HEK293 (cell line): ENCODE measurements at regions not wholly inside any gene's neighbourhood (a gene's known extent, or its start where the extent isn't known, plus 50 kb on each side); places are given as distances from the start of the nearest gene placed in this dataset.

Experiments used
- CTCF ChIA-PET: fragments of 350-600 bp; formaldehyde crosslinking; extraction: SDS; loops from one replicate; lab custom pipeline; 2021; ENCODE audit warnings: antibody characterized with exemption; lab: Yijun Ruan, JAX
- POLR2A ChIA-PET: fragments of 300-600 bp; formaldehyde crosslinking; extraction: SDS; loops from one replicate; lab custom pipeline; 2020; ENCODE audit warnings: antibody characterized with exemption, inconsistent platforms; lab: Yijun Ruan, JAX
- H3K27ac ChIP-seq: fragments of 200-500 bp; sonication (Bioruptor generic); 2 replicates; pipeline ENCODE4 v1.5.1; 2014; ENCODE audit warnings: low read depth, low read length, control low read depth, inconsistent platforms; ENCODE audit errors: extremely low read depth
- H3K36me3 ChIP-seq, 2 experiments: fragments of 200-500 bp in 1 of 2; sonication (Bioruptor generic) in 1 of 2; 1 replicate in 1 of 2; 2 replicates in 1 of 2; pipeline ENCODE4 v1.5.1; 2014 to 2017; ENCODE audit warnings: inconsistent platforms in 2 of 2, low read length in 2 of 2; ENCODE audit not compliant: control insufficient read depth in 2 of 2, insufficient read depth in 1 of 2
- H3K4me1 ChIP-seq: fragments of 200-500 bp; sonication (Bioruptor generic); 2 replicates; pipeline ENCODE4 v1.5.1; 2014; ENCODE audit warnings: mild to moderate bottlenecking, low read length, inconsistent platforms; ENCODE audit not compliant: control insufficient read depth, insufficient read depth
- H3K4me3 ChIP-seq: 2 replicates; pipeline ENCODE4 v1.5.1; 2011; ENCODE audit warnings: low read depth, mild to moderate bottlenecking, control low read depth, low read length, moderate library complexity
- H3K9me3 ChIP-seq: fragments of 200-500 bp; sonication (Bioruptor generic); 2 replicates; pipeline ENCODE4 v1.5.1; 2014; ENCODE audit warnings: low read depth, low read length, inconsistent platforms; ENCODE audit not compliant: control insufficient read depth, insufficient read depth
- MZF1 ChIP-seq: fragments of 450-650 bp; formaldehyde crosslinking; IDR thresholded peaks from 2 replicates; pipeline ENCODE4 v1.5.1; 2017; ENCODE audit warnings: missing biosample characterization, missing genetic modification characterization, borderline replicate concordance
- SCRT1 ChIP-seq: fragments of 450-650 bp; formaldehyde crosslinking; IDR thresholded peaks from 2 replicates; pipeline ENCODE4 v1.5.1; 2016; ENCODE audit warnings: missing biosample characterization, missing genetic modification characterization, borderline replicate concordance
- SP3 ChIP-seq: fragments of 450-650 bp; formaldehyde crosslinking; IDR thresholded peaks from 2 replicates; pipeline ENCODE4 v1.5.1; 2016; ENCODE audit warnings: missing biosample characterization, missing genetic modification characterization
- TRIM28 ChIP-seq: IDR thresholded peaks from 2 replicates; pipeline ENCODE4 v1.6.1; 2011; ENCODE audit warnings: low read length, control low read depth, borderline replicate concordance
- ZBTB1 ChIP-seq: fragments of 450-650 bp; formaldehyde crosslinking; IDR thresholded peaks from 2 replicates; pipeline ENCODE4 v1.5.1; 2016; ENCODE audit warnings: missing biosample characterization, missing genetic modification characterization
- ZBTB17 ChIP-seq: fragments of 450-650 bp; formaldehyde crosslinking; IDR thresholded peaks from 2 replicates; pipeline ENCODE4 v1.5.1; 2016; ENCODE audit warnings: missing biosample characterization, missing genetic modification characterization
- ZFP3 ChIP-seq: fragments of 450-650 bp; formaldehyde crosslinking; IDR thresholded peaks from 2 replicates; pipeline ENCODE4 v1.5.1; 2016; ENCODE audit warnings: low read depth, missing biosample characterization, missing genetic modification characterization
- ZNF19 ChIP-seq: fragments of 450-650 bp; formaldehyde crosslinking; IDR thresholded peaks from 2 replicates; pipeline ENCODE4; 2016; ENCODE audit warnings: missing biosample characterization, missing genetic modification characterization, low read depth
- ZNF324 ChIP-seq: fragments of 450-650 bp; formaldehyde crosslinking; IDR thresholded peaks from 2 replicates; pipeline ENCODE4 v1.5.1; 2016; ENCODE audit warnings: missing biosample characterization, missing genetic modification characterization
- ZNF341 ChIP-seq: fragments of 450-650 bp; formaldehyde crosslinking; IDR thresholded peaks from 2 replicates; pipeline ENCODE4; 2016; ENCODE audit warnings: low read depth, missing biosample characterization, missing genetic modification characterization
- ZNF394 ChIP-seq: fragments of 450-650 bp; formaldehyde crosslinking; IDR thresholded peaks from 2 replicates; pipeline ENCODE4 v1.5.1; 2016; ENCODE audit warnings: missing biosample characterization, missing genetic modification characterization, mild to moderate bottlenecking, moderate library complexity, borderline replicate concordance
- ZNF404 ChIP-seq: fragments of 450-650 bp; formaldehyde crosslinking; IDR thresholded peaks from 2 replicates; pipeline ENCODE4 v1.5.1; 2017; ENCODE audit warnings: missing biosample characterization, missing genetic modification characterization
- ZNF423 ChIP-seq: fragments of 450-650 bp; formaldehyde crosslinking; IDR thresholded peaks from 2 replicates; pipeline ENCODE4 v1.5.1; 2016; ENCODE audit warnings: missing biosample characterization, missing genetic modification characterization
- ZNF501 ChIP-seq: fragments of 450-650 bp; formaldehyde crosslinking; IDR thresholded peaks from 2 replicates; pipeline ENCODE4 v1.5.1; 2016; ENCODE audit warnings: missing biosample characterization, missing genetic modification characterization
- ZNF514 ChIP-seq: fragments of 450-650 bp; formaldehyde crosslinking; IDR thresholded peaks from 2 replicates; pipeline ENCODE4 v1.5.1; 2016; ENCODE audit warnings: missing biosample characterization, missing genetic modification characterization
- ZNF626 ChIP-seq: fragments of 450-650 bp; sonication (Bioruptor Pico); formaldehyde crosslinking; IDR thresholded peaks from 2 replicates; pipeline ENCODE4 v1.5.1; 2018; ENCODE audit warnings: missing biosample characterization, missing genetic modification characterization, inconsistent platforms
- ZNF654 ChIP-seq: fragments of 450-650 bp; formaldehyde crosslinking; IDR thresholded peaks from 2 replicates; pipeline ENCODE4 v1.5.1; 2016; ENCODE audit warnings: low read depth, missing biosample characterization, missing genetic modification characterization
- ZSCAN23 ChIP-seq: fragments of 450-650 bp; formaldehyde crosslinking; IDR thresholded peaks from 2 replicates; pipeline ENCODE4 v1.5.1; 2016; ENCODE audit warnings: missing biosample characterization, missing genetic modification characterization
- TF ChIP-seq, protein P1 (sequence below): fragments of 450-650 bp; formaldehyde crosslinking; IDR thresholded peaks from 2 replicates; pipeline ENCODE4 v1.5.1; 2017; ENCODE audit warnings: missing biosample characterization, mild to moderate bottlenecking, missing genetic modification characterization, moderate library complexity
- TF ChIP-seq, protein P2 (sequence below): fragments of 450-650 bp; formaldehyde crosslinking; IDR thresholded peaks from 2 replicates; pipeline ENCODE4 v1.5.1; 2016; ENCODE audit warnings: missing biosample characterization, missing genetic modification characterization
- TF ChIP-seq, protein P3 (sequence below): fragments of 450-650 bp; formaldehyde crosslinking; IDR thresholded peaks from 2 replicates; pipeline ENCODE4 v1.5.1; 2016; ENCODE audit warnings: missing biosample characterization, missing genetic modification characterization, low read depth
- TF ChIP-seq, protein P4 (sequence below): fragments of 450-650 bp; formaldehyde crosslinking; IDR thresholded peaks from 2 replicates; pipeline ENCODE4 v1.5.1; 2016; ENCODE audit warnings: missing biosample characterization, missing genetic modification characterization

DNA sequence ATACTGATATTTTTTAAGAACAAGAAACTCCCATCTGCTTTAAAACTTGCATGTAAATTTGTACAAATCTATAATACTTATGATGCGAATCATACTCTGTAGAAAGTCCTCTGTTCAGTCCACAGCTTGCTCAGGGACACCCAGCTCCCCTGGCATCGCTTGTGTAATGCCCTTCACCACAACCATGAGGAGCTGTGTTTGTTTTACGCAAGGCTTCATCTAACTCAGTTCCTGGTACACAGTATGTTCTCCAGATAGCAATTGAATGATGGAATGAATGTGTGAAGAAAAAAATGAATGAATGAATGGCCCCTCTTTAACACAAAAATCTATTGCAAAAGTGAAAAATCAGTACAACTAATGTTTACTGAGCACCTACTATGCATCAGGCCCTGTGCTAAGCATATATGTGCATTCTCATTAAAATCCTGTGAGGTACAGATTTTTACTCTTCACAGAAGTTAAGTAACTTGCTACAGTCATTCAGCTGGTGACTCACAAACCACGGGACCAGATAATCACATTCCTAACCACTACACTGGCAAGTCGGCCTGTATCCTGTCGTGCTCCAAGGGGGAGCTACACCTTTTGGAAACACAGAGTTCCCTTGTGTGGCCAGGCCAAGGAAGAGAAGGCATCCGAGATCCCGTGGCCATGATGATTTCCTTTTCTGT lies 58.7 kb upstream of the KDR start:
- CTCF ChIA-PET = interaction anchor here (0.8 to 2.8 kb wide), 10 partner anchors 15 to 682 kb away, joined by 3 to 12 read pairs (median 3); no protein-coding TSS in a partner anchor
- POLR2A ChIA-PET = interaction anchor here (0.7 kb wide), 1 partner anchor 40 kb away, joined by 4 read pairs; no protein-coding TSS in a partner anchor
- H3K9me3 ChIP-seq = no peaks in the 10 kb centered on the region
- no peaks in the 10 kb centered on the region for H3K36me3 ChIP-seq
- TF ChIP-seq ZNF423 (tag by site-specific recombination) = no peak
- TF ChIP-seq ZFP3 = no peak
- no peak for TF ChIP-seq ZBTB17 (tag by site-specific recombination)
- H3K4me1 ChIP-seq = no peaks in the 10 kb centered on the region
- H3K27ac ChIP-seq = no peak overlapping the region
- H3K4me3 ChIP-seq = no peak overlapping the region

DNA sequence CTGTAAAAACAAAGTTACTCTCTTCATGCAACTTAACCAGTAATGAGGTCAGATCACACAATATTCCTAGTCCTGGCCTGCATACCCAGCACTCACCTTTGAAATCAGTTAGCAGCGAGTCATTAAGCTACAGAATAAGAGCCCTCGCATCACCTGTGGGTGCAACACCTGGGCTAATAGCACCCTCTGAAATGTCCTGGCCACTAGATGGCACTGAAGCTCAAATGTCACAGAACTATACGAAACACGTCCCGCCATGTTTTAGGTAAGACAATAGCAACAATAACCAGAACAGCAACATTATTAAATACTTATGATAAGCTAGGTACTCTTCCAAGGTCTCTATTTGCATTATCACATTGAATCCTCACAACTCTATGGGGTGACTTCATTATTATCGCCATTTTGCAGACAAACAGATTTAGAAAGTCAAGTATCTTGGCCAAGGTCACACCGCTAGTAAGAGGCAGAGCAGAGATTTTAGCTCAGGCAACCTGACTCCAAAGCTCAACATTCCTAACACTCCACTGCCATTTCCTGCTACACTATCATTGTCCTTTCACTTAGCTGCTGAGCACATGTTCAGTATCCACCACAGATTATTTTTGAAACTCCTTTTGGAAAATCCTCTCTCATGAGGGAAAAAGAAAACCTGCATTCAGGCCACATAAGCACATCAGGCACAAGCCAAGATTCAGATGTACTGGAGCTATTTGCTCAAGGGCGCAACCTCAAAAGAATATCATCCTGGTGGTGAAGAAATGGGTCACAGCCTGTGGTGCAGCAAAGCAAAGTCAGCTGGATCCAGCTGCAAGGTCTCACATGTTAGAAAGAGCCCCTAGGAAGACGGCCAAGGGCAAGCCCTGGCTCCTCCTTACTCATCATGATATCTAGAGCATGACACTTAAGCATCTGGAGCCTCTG lies 59.5 kb upstream of the KDR start:
- Histone ChIP-seq H3K4me1 (no peaks in the 10 kb centered on the region), H3K4me3 (no peak overlapping the region), H3K9me3 (no peaks in the 10 kb centered on the region), H3K36me3 (no peaks in the 10 kb centered on the region), H3K27ac (no peak overlapping the region)
- CTCF ChIA-PET = interaction anchor here (0.6 to 2.8 kb wide), 15 partner anchors 8 to 1700 kb away, joined by 3 to 12 read pairs (median 4); no protein-coding TSS in a partner anchor
- TF ChIP-seq TRIM28 (0 out of 2 replicates have a peak, but pooled peaks have one; percentile 12), ZNF514 (tag by site-specific recombination) (no peak), ZNF654 (peak; percentile 29), ZNF626 (no peak)
- POLR2A ChIA-PET = interaction anchor here (0.7 kb wide), 1 partner anchor 39 kb away, joined by 4 read pairs; no protein-coding TSS in a partner anchor

DNA sequence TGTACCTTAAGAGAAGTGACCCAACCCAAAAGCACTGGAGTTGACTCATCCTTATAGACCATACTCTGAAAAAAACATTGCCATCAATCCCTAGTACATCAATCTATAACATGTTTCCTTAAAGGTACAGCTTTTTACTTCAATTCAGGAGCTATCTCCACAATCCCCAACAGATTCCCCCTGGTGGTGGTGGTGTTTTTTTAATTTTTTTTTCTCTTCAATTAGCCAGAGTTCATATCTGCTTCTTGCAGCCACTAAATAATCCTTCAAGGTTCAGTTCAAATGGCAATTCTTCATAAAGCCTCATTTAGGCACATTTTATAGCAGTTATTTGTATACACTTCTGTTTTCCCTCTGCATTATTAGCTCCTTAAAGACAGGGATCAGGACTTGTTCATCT lies 60.7 kb upstream of the KDR start:
- CTCF ChIA-PET = interaction anchor here (0.6 to 2.8 kb wide), 4 partner anchors 9 to 215 kb away, joined by 3 to 12 read pairs (median 6); no protein-coding TSS in a partner anchor
- H3K4me3 ChIP-seq = no peak overlapping the region
- H3K27ac ChIP-seq = no peak overlapping the region
- no peaks in the 10 kb centered on the region for H3K9me3 ChIP-seq
- H3K36me3 ChIP-seq = no peaks in the 10 kb centered on the region
- H3K4me1 ChIP-seq = no peaks in the 10 kb centered on the region
- POLR2A ChIA-PET = no interaction called here
- TF ChIP-seq ZNF19 (no peak), ZNF324 (tag by site-specific recombination) (no peak), SCRT1 (tag by site-specific recombination) (no peak), ZNF341 (tag by site-specific recombination) (no peak), ZBTB1 (tag by site-specific recombination) (no peak), MZF1 (tag by site-specific recombination) (no peak), ZSCAN23 (no peak), ZNF501 (tag by site-specific recombination) (no peak), SP3 (tag by site-specific recombination) (no peak), ZNF404 (tag by site-specific recombination) (no peak), ZNF394 (tag by site-specific recombination) (no peak)
- TF ChIP-seq, protein P1, sequence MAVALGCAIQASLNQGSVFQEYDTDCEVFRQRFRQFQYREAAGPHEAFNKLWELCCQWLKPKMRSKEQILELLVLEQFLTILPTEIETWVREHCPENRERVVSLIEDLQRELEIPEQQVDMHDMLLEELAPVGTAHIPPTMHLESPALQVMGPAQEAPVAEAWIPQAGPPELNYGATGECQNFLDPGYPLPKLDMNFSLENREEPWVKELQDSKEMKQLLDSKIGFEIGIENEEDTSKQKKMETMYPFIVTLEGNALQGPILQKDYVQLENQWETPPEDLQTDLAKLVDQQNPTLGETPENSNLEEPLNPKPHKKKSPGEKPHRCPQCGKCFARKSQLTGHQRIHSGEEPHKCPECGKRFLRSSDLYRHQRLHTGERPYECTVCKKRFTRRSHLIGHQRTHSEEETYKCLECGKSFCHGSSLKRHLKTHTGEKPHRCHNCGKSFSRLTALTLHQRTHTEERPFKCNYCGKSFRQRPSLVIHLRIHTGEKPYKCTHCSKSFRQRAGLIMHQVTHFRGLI (tag by site-specific recombination) = no peak
- TF ChIP-seq, protein P2, sequence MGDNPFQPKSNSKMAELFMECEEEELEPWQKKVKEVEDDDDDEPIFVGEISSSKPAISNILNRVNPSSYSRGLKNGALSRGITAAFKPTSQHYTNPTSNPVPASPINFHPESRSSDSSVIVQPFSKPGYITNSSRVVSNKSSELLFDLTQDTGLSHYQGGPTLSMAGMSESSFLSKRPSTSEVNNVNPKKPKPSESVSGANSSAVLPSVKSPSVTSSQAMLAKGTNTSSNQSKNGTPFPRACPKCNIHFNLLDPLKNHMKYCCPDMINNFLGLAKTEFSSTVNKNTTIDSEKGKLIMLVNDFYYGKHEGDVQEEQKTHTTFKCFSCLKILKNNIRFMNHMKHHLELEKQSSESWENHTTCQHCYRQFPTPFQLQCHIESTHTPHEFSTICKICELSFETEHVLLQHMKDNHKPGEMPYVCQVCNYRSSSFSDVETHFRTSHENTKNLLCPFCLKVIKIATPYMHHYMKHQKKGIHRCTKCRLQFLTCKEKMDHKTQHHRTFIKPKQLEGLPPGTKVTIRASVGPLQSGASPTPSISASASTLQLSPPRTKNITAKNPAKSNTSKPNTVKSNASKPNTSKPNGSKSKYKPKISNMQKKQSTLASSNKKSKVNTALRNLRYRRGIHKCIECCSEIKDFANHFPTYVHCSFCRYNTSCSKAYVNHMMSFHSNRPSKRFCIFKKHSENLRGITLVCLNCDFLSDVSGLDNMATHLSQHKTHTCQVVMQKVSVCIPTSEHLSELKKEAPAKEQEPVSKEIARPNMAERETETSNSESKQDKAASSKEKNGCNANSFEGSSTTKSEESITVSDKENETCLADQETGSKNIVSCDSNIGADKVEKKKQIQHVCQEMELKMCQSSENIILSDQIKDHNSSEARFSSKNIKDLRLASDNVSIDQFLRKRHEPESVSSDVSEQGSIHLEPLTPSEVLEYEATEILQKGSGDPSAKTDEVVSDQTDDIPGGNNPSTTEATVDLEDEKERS (tag by site-specific recombination) = no peak
- TF ChIP-seq, protein P3, sequence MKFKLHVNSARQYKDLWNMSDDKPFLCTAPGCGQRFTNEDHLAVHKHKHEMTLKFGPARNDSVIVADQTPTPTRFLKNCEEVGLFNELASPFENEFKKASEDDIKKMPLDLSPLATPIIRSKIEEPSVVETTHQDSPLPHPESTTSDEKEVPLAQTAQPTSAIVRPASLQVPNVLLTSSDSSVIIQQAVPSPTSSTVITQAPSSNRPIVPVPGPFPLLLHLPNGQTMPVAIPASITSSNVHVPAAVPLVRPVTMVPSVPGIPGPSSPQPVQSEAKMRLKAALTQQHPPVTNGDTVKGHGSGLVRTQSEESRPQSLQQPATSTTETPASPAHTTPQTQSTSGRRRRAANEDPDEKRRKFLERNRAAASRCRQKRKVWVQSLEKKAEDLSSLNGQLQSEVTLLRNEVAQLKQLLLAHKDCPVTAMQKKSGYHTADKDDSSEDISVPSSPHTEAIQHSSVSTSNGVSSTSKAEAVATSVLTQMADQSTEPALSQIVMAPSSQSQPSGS (tag by site-specific recombination) = no peak
- TF ChIP-seq, protein P4, sequence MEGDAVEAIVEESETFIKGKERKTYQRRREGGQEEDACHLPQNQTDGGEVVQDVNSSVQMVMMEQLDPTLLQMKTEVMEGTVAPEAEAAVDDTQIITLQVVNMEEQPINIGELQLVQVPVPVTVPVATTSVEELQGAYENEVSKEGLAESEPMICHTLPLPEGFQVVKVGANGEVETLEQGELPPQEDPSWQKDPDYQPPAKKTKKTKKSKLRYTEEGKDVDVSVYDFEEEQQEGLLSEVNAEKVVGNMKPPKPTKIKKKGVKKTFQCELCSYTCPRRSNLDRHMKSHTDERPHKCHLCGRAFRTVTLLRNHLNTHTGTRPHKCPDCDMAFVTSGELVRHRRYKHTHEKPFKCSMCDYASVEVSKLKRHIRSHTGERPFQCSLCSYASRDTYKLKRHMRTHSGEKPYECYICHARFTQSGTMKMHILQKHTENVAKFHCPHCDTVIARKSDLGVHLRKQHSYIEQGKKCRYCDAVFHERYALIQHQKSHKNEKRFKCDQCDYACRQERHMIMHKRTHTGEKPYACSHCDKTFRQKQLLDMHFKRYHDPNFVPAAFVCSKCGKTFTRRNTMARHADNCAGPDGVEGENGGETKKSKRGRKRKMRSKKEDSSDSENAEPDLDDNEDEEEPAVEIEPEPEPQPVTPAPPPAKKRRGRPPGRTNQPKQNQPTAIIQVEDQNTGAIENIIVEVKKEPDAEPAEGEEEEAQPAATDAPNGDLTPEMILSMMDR = no peak
